H1 (cell line): ENCODE measurements at regions not wholly inside any gene's neighbourhood (a gene's known extent, or its start where the extent isn't known, plus 50 kb on each side); places are given as distances from the start of the nearest gene placed in this dataset.

Experiments
- CTCF ChIA-PET: fragments of 300-600 bp; sonication (Branson Sonifier 250); formaldehyde crosslinking; loops from one replicate; lab custom pipeline; 2021; ENCODE audit not compliant: partially characterized antibody; lab: Charles Lee
- POLR2A ChIA-PET: fragments of 300-600 bp; sonication (Branson Sonifier 250); formaldehyde crosslinking; loops from one replicate; lab custom pipeline; 2021; ENCODE audit warnings: inconsistent platforms; ENCODE audit not compliant: partially characterized antibody; lab: Charles Lee
- DNase-seq, 2 experiments: peaks; one replicate each; pipeline versions ENCODE4 v3.0.0 to v3.0.0-alpha.2; 2010 to 2022; ENCODE audit warnings: low spot score in 2 of 2, low read depth in 1 of 2, mixed read lengths in 1 of 2
- FAIRE-seq: peaks from 2 replicates; lab custom pipeline; 2011; peaks lifted over from hg19 to GRCh38; lab: Jason Lieb, UNC
- H2AFZ ChIP-seq: 2 replicates; pipeline ENCODE4 v1.8.1; 2012; ENCODE audit warnings: low read length, inconsistent platforms
- H2AK5ac ChIP-seq: 2 replicates; pipeline ENCODE4 v1.6.1; 2013; ENCODE audit warnings: low read depth, low read length
- H2BK120ac ChIP-seq: replicated peaks from 2 replicates; pipeline ENCODE3; 2013; ENCODE audit warnings: low read depth, low read length, inconsistent platforms
- H2BK12ac ChIP-seq: 2 replicates; pipeline ENCODE4 v1.6.1; 2013; ENCODE audit warnings: low read depth, low read length
- H2BK15ac ChIP-seq: 2 replicates; pipeline ENCODE4 v1.6.1; 2013; ENCODE audit warnings: low read length
- H2BK20ac ChIP-seq: 2 replicates; pipeline ENCODE4 v1.6.1; 2013; ENCODE audit warnings: low read length
- H2BK5ac ChIP-seq: 2 replicates; pipeline ENCODE4 v1.6.1; 2013; ENCODE audit warnings: low read depth, low read length
- H3K14ac ChIP-seq: 2 replicates; pipeline ENCODE4 v1.6.1; 2013; ENCODE audit warnings: inconsistent platforms; ENCODE audit not compliant: insufficient read length
- H3K18ac ChIP-seq: 2 replicates; pipeline ENCODE4 v1.6.1; 2013; ENCODE audit warnings: low read length; ENCODE audit errors: extremely low read depth
- H3K23ac ChIP-seq: 2 replicates; pipeline ENCODE4 v1.6.1; 2013; ENCODE audit warnings: inconsistent platforms; ENCODE audit not compliant: insufficient read length
- H3K23me2 ChIP-seq: 2 replicates; pipeline ENCODE4 v1.6.1; 2013; ENCODE audit warnings: low read depth, low read length
- H3K27ac ChIP-seq: 2 replicates; pipeline ENCODE4 v1.6.1; 2011; ENCODE audit warnings: low read depth, low read length, inconsistent platforms
- H3K27me3 ChIP-seq, 4 experiments: replicated peaks in 1 of 4; 1 replicate in 1 of 4; 2 replicates in 3 of 4; pipeline versions ENCODE4 v1.6.1 to v1.8.1; 2011 to 2013; ENCODE audit warnings: low read length in 3 of 4, mild to moderate bottlenecking in 3 of 4, inconsistent platforms in 2 of 4, mixed read lengths in 2 of 4, moderate library complexity in 1 of 4; ENCODE audit not compliant: control insufficient read depth in 3 of 4, insufficient read depth in 3 of 4; ENCODE audit errors: extremely low read depth in 1 of 4
- H3K36me3 ChIP-seq, 4 experiments: 2 replicates each; pipeline versions ENCODE4 v1.6.1 to v1.8.1; 2011 to 2013; ENCODE audit warnings: mild to moderate bottlenecking in 4 of 4, low read length in 3 of 4, moderate library complexity in 2 of 4, control low read depth in 1 of 4, inconsistent platforms in 1 of 4; ENCODE audit not compliant: insufficient read depth in 4 of 4, control insufficient read depth in 2 of 4
- H3K4ac ChIP-seq: replicated peaks from 2 replicates; pipeline ENCODE3; 2013; ENCODE audit warnings: low read length, low read depth, mixed read lengths, inconsistent platforms; ENCODE audit not compliant: insufficient read length
- H3K4me1 ChIP-seq, 4 experiments: replicated peaks in 1 of 4; 1 replicate in 1 of 4; 2 replicates in 3 of 4; pipeline versions ENCODE4 v1.6.1 to v1.8.1; 2011 to 2013; ENCODE audit warnings: low read length in 3 of 4, inconsistent platforms in 2 of 4, mixed read lengths in 1 of 4; ENCODE audit not compliant: insufficient read depth in 4 of 4, control insufficient read depth in 3 of 4
- H3K4me2 ChIP-seq, 2 experiments: 2 replicates each; pipeline versions ENCODE4 v1.6.1 to v1.8.1; 2011 to 2013; ENCODE audit warnings: low read depth in 2 of 2, low read length in 2 of 2, control low read depth in 1 of 2, inconsistent platforms in 1 of 2, mild to moderate bottlenecking in 1 of 2; ENCODE audit not compliant: insufficient read depth in 1 of 2
- H3K4me3 ChIP-seq, 4 experiments: fragments of 200-600, 300-600 bp in 1 of 4; sonication (generic), shearing (Covaris generic), sonication (Bioruptor Twin) in 1 of 4; 2 replicates each; pipeline versions ENCODE4 v1.5.1 to v1.8.1; 2011 to 2016; ENCODE audit warnings: low read length in 4 of 4, low read depth in 3 of 4, control low read depth in 2 of 4, inconsistent platforms in 2 of 4, mild to moderate bottlenecking in 2 of 4, mixed read lengths in 1 of 4, moderate library complexity in 1 of 4; ENCODE audit not compliant: insufficient read depth in 2 of 4; ENCODE audit errors: extremely low read depth in 1 of 4
- H3K56ac ChIP-seq: replicated peaks from 2 replicates; pipeline ENCODE3; 2013; ENCODE audit warnings: low read depth, mild to moderate bottlenecking, mixed read lengths, low read length, inconsistent platforms; ENCODE audit not compliant: insufficient read length
- H3K79me1 ChIP-seq: 2 replicates; pipeline ENCODE4 v1.6.1; 2013; ENCODE audit warnings: low read depth, low read length, control low read depth
- H3K79me2 ChIP-seq, 2 experiments: 2 replicates each; pipeline versions ENCODE4 v1.6.1 to v1.8.1; 2012 to 2013; ENCODE audit warnings: low read length in 2 of 2, mild to moderate bottlenecking in 2 of 2, inconsistent platforms in 1 of 2; ENCODE audit not compliant: insufficient read depth in 2 of 2, control insufficient read depth in 1 of 2
- H3K9ac ChIP-seq, 4 experiments: replicated peaks in 1 of 4; 1 replicate in 1 of 4; 2 replicates in 3 of 4; pipeline versions ENCODE4 v1.6.1 to v1.8.1; 2011 to 2013; ENCODE audit warnings: low read depth in 3 of 4, low read length in 3 of 4, control low read depth in 2 of 4, mild to moderate bottlenecking in 2 of 4, moderate library complexity in 2 of 4, inconsistent platforms in 1 of 4; ENCODE audit errors: extremely low read depth in 1 of 4
- H3K9me3 ChIP-seq, 2 experiments: 2 replicates each; pipeline versions ENCODE4 v1.6.1 to v1.8.1; 2012 to 2013; ENCODE audit warnings: mild to moderate bottlenecking in 2 of 2, moderate library complexity in 2 of 2, control low read depth in 1 of 2, inconsistent platforms in 1 of 2, low read depth in 1 of 2, low read length in 1 of 2, mixed read lengths in 1 of 2; ENCODE audit not compliant: insufficient read depth in 2 of 2
- H4K20me1 ChIP-seq, 2 experiments: replicated peaks in 1 of 2; 2 replicates each; pipeline versions ENCODE3 to v1.8.1; 2011 to 2013; ENCODE audit warnings: inconsistent platforms in 2 of 2, low read length in 2 of 2, mild to moderate bottlenecking in 1 of 2; ENCODE audit not compliant: insufficient read depth in 2 of 2, control insufficient read depth in 1 of 2
- H4K5ac ChIP-seq: 2 replicates; pipeline ENCODE4 v1.6.1; 2013; ENCODE audit warnings: low read length, low read depth, mixed read lengths, inconsistent platforms; ENCODE audit not compliant: insufficient read length
- H4K8ac ChIP-seq: 2 replicates; pipeline ENCODE4 v1.8.0; 2013; ENCODE audit warnings: mild to moderate bottlenecking, moderate library complexity, low read length, inconsistent platforms; ENCODE audit not compliant: insufficient read depth; ENCODE audit errors: extremely low read depth
- H4K91ac ChIP-seq: replicated peaks from 2 replicates; pipeline ENCODE3; 2013; ENCODE audit warnings: low read length, mixed read lengths, inconsistent platforms; ENCODE audit not compliant: insufficient read length
- EZH2 ChIP-seq: fragments of 200-600 bp; sonication (generic); IDR thresholded peaks from 2 replicates; pipeline ENCODE4 v1.7.1; 2012; ENCODE audit warnings: low read depth, mild to moderate bottlenecking, moderate library complexity, low read length, inconsistent platforms; ENCODE audit not compliant: severe bottlenecking
- FOSL1 ChIP-seq: IDR thresholded peaks from 2 replicates; pipeline ENCODE4 v1.6.1; 2011; ENCODE audit warnings: mild to moderate bottlenecking, low read depth, low read length, moderate library complexity; ENCODE audit not compliant: insufficient read depth
- RNF2 ChIP-seq: fragments of 200-900, 300-1000 bp; sonication (generic); IDR thresholded peaks from 2 replicates; pipeline ENCODE4 v1.7.1; 2016; ENCODE audit warnings: borderline replicate concordance, low read depth, mild to moderate bottlenecking, antibody characterized with exemption, low read length; ENCODE audit not compliant: poor library complexity, severe bottlenecking; ENCODE audit errors: missing control alignments
- SIX5 ChIP-seq: IDR thresholded peaks from 2 replicates; pipeline ENCODE4 v1.6.1; 2011; ENCODE audit warnings: mild to moderate bottlenecking, low read depth, low read length
- TAF1 ChIP-seq: IDR thresholded peaks from 2 replicates; pipeline ENCODE4 v1.6.1; 2011; ENCODE audit warnings: mild to moderate bottlenecking, low read depth, low read length
- WGBS, 2 experiments: shearing (Covaris generic) in 1 of 2; methylation state at CpG; one replicate each; pipeline versions ENCODE4 v1.1.6 to v1.1.7; 2013 to 2015; ENCODE audit warnings: low lambda C conversion rate in 2 of 2, mixed read lengths in 2 of 2, inconsistent platforms in 1 of 2, low coverage in 1 of 2, missing lambda C conversion rate in 1 of 2; ENCODE audit not compliant: insufficient replicate concordance in 2 of 2, insufficient coverage in 1 of 2, insufficient read length in 1 of 2; ENCODE audit errors: extremely low coverage in 1 of 2, missing lambda C conversion rate in 1 of 2; 5-methylcytosine and 5-hydroxymethylcytosine counted together

DNA sequence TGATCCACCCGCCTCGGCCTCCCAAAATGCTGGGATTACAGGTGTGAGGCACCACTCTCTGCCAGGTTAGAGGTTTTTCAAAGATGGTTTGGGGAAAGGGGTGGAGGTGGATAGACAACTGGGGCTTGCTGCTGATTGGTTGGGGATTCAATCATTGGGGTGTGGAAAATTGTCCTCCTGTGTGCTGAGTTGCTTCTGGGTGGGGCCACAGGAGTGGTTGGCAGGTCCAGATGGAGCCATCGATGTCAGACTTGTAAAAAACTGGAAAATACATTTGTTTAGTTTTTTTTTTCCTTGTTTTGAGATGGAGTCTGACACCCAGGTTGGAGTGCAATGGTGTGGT is 61.9 kb upstream of the CLINT1 start:
- Histone ChIP-seq H2AFZ (no peak overlapping the region), H2BK5ac (no peak overlapping the region), H3K79me1 (no peaks in the 10 kb centered on the region), H4K20me1 (no peaks in the 10 kb centered on the region), H4K8ac (no peak overlapping the region; the same call in 1 of the 2 replicates), H2BK20ac (peak overlapping the region; percentile 13; the same call in 1 of the 2 replicates), H2AK5ac (no peak overlapping the region), H3K27me3 (no peaks in the 10 kb centered on the region), H3K4me2 (no peak overlapping the region), H2BK120ac (no peak overlapping the region), H3K36me3 (no peaks in the 10 kb centered on the region), H2BK12ac (no peak overlapping the region; the same call in 1 of the 2 replicates), H2BK15ac (0 out of 2 replicates have a peak overlapping the region, but pooled peaks have one; percentile 61), H3K4me3 (no peak overlapping the region), H3K23me2 (no peaks in the 10 kb centered on the region), H4K5ac (no peak overlapping the region), H4K91ac (no peak overlapping the region), H3K27ac (no peak overlapping the region), H3K56ac (no peak overlapping the region), H3K9me3 (no peaks in the 10 kb centered on the region), H3K23ac (no peak overlapping the region), H3K14ac (no peak overlapping the region), H3K18ac (no peak overlapping the region), H3K79me2 (no peaks in the 10 kb centered on the region), H3K4ac (no peak overlapping the region), H3K4me1 (peaks cover 2 to 14% (median 8%) of the 10 kb centered on the region in 4 experiments), H3K9ac (no peak overlapping the region)
- DNase-seq (no peak), FAIRE-seq (no peak)
- ChIA-PET CTCF (interaction anchor here (1.0 to 9.1 kb wide), 8 partner anchors 11 to 104 kb away, joined by 3 to 72 read pairs (median 5); no protein-coding TSS in a partner anchor), POLR2A (interaction anchor here (1.2 kb wide), 1 partner anchor 66 kb away, joined by 3 read pairs; no protein-coding TSS in a partner anchor)
- 98% methylated on average over 3 of the region's 3 CpGs; no CpG with 5 or more reads in 1 of the 2 experiments for WGBS, 2 experiments
- TF ChIP-seq SIX5 (no peak), EZH2 (no peak), FOSL1 (no peak), RNF2 (no peak), TAF1 (no peak)
